PC-3 (cell line): ENCODE measurements at regions not wholly inside any gene's neighbourhood (a gene's known extent, or its start where the extent isn't known, plus 50 kb on each side); places are given as distances from the start of the nearest gene placed in this dataset.
"Not testable (repeated sequence)": the region's sequence is repeated elsewhere in the genome, so short reads cannot be mapped to it uniquely, and the experiment has no call there.

ENCODE experiments used
- ATAC-seq: fragments of 200-7000 bp; cut with Tn5 transposase; 2 replicates; pipeline ENCODE4 v1.9.1; 2020; ENCODE audit warnings: mild to moderate bottlenecking, moderate library complexity
- BruUV-seq: library from RNA; stranded (reverse); fragments of 400-500 nt; replicated peaks from 2 replicates; lab custom pipeline; 2021; lab: Mats Ljungman, UMichigan
- CTCF ChIA-PET: fragments of 300-600 bp; sonication (Branson Sonifier 250); formaldehyde crosslinking; loops from one replicate; lab custom pipeline; 2022; ENCODE audit warnings: antibody characterized with exemption; lab: Charles Lee
- POLR2A ChIA-PET: fragments of 300-600 bp; sonication (Branson Sonifier 250); formaldehyde crosslinking; loops from one replicate; lab custom pipeline; 2022; ENCODE audit warnings: antibody characterized with exemption; ENCODE audit not compliant: unreplicated experiment; lab: Charles Lee
- DNase-seq: peaks from one replicate; pipeline ENCODE4 v3.0.0-alpha.2; 2015
- H2AFZ ChIP-seq: fragments of 300-600 bp; sonication (generic); 2 replicates; pipeline ENCODE4 v1.6.0; 2016; ENCODE audit warnings: antibody characterized with exemption, low read length
- H3F3A ChIP-seq: fragments of 300-600 bp; sonication (generic); one replicate; pipeline ENCODE4 v1.6.0; 2017; ENCODE audit warnings: antibody characterized with exemption, low read length, control low read depth, mild to moderate bottlenecking; ENCODE audit not compliant: unreplicated experiment
- H3K27ac ChIP-seq: fragments of 300-600 bp; sonication (generic); 2 replicates; pipeline ENCODE4 v1.5.1; 2016; ENCODE audit warnings: mild to moderate bottlenecking, low read length
- H3K27me3 ChIP-seq: fragments of 300-600 bp; sonication (generic); 2 replicates; pipeline ENCODE4 v1.6.1; 2016; ENCODE audit warnings: low read length, mixed read lengths
- H3K36me3 ChIP-seq: fragments of 300-600 bp; sonication (generic); 2 replicates; pipeline ENCODE4 v1.6.1; 2016; ENCODE audit warnings: low read depth, mixed run types, low read length, mixed read lengths
- H3K4me1 ChIP-seq: fragments of 300-600 bp; sonication (generic); 2 replicates; pipeline ENCODE4 v1.5.1; 2016; ENCODE audit warnings: low read length; ENCODE audit not compliant: insufficient read depth
- H3K4me2 ChIP-seq: fragments of 300-600 bp; sonication (generic); 2 replicates; pipeline ENCODE4 v1.6.0; 2016; ENCODE audit warnings: low read length
- H3K4me3 ChIP-seq: fragments of 300-600 bp; sonication (generic); 2 replicates; pipeline ENCODE4 v1.5.1; 2016; ENCODE audit warnings: mild to moderate bottlenecking, low read length, mixed read lengths
- H3K79me2 ChIP-seq: fragments of 300-600 bp; sonication (generic); 2 replicates; pipeline ENCODE4 v1.6.1; 2017; ENCODE audit warnings: low read length, mixed read lengths
- H3K9ac ChIP-seq: fragments of 300-600 bp; sonication (generic); 2 replicates; pipeline ENCODE4 v1.6.0; 2016; ENCODE audit warnings: mild to moderate bottlenecking, low read length
- H3K9me2 ChIP-seq: fragments of 300-600 bp; sonication (generic); replicated peaks from 2 replicates; pipeline ENCODE4 v1.6.1; 2016; ENCODE audit warnings: mixed run types, low read length, mixed read lengths
- H3K9me3 ChIP-seq: fragments of 300-600 bp; sonication (generic); 2 replicates; pipeline ENCODE4 v1.6.1; 2016; ENCODE audit warnings: low read length, mixed read lengths
- H4K20me1 ChIP-seq: fragments of 300-600 bp; sonication (generic); 2 replicates; pipeline ENCODE4 v1.6.1; 2016; ENCODE audit warnings: low read length, mixed read lengths
- CTCF ChIP-seq: fragments of 300-600 bp; sonication (generic); conservative IDR thresholded peaks from 2 replicates; pipeline ENCODE4 v1.5.1; 2017; ENCODE audit warnings: antibody characterized with exemption, low read depth, mild to moderate bottlenecking, low read length
- EZH2 ChIP-seq: fragments of 300-600 bp; sonication (generic); IDR thresholded peaks from one replicate; pipeline ENCODE4 v1.6.1; 2017; ENCODE audit warnings: antibody characterized with exemption, mild to moderate bottlenecking, low read length; ENCODE audit not compliant: unreplicated experiment
- EZH2phosphoT487 ChIP-seq: fragments of 300-600 bp; sonication (generic); IDR thresholded peaks from 2 replicates; pipeline ENCODE4 v1.6.1; 2018; ENCODE audit warnings: mild to moderate bottlenecking, antibody characterized with exemption, low read length, borderline replicate concordance
- intact Hi-C: fragments of 100-400 bp; cut with micrococcal nuclease; formaldehyde crosslinking; loops from 2 replicates; pipeline ENCODE4 v1.9.0; 2023

- Histone ChIP-seq H3K27me3 (no peaks in the 10 kb centered on the region), H3K9me2 (no peaks in the 10 kb centered on the region), H3K27ac (no peak overlapping the region), H3K36me3 (no peaks in the 10 kb centered on the region), H3K9ac (no peak overlapping the region), H3K79me2 (no peaks in the 10 kb centered on the region), H3F3A (no peaks in the 10 kb centered on the region), H3K4me3 (no peak overlapping the region), H3K9me3 (no peaks in the 10 kb centered on the region), H4K20me1 (no peaks in the 10 kb centered on the region), H3K4me1 (no peaks in the 10 kb centered on the region), H2AFZ (no peak overlapping the region), H3K4me2 (no peak overlapping the region)
- ChIA-PET CTCF (no interaction called here), POLR2A (no interaction called here)
- intact Hi-C loops, result no loop called here
- no peak for DNase-seq
- ATAC-seq, result no peak
- no TSS peak for BruUV-seq
- TF ChIP-seq CTCF (no peak), EZH2phosphoT487 (no peak), EZH2 (no peak)
These were observed 276.8 kb upstream of the GRM3 start for GRCh38 chr7:86366946-86367345.

GRCh38 chr7:86340407-86340806, 303.3 kb upstream of the GRM3 start:
- H3K9me3 ChIP-seq, ATAC-seq, H3K36me3 ChIP-seq, H3F3A ChIP-seq, H3K9me2 ChIP-seq, BruUV-seq, DNase-seq, H3K4me3 ChIP-seq, H4K20me1 ChIP-seq, H3K4me2 ChIP-seq, H3K27me3 ChIP-seq, H3K79me2 ChIP-seq, POLR2A ChIA-PET, H3K4me1 ChIP-seq, intact Hi-C loops, H3K27ac ChIP-seq, CTCF ChIA-PET, H2AFZ ChIP-seq, H3K9ac ChIP-seq: not testable (repeated sequence)

- H3K27me3 ChIP-seq, result no peaks in the 10 kb centered on the region
- CTCF ChIA-PET, result no interaction called here
- no peak overlapping the region for H3K27ac ChIP-seq
- H3K4me3 ChIP-seq, result no peak overlapping the region
- ATAC-seq (no peak), DNase-seq (no peak)
- BruUV-seq, result no TSS peak
- intact Hi-C loops, result no loop called here
- H3K36me3 ChIP-seq, result no peaks in the 10 kb centered on the region
- no peaks in the 10 kb centered on the region for H3K79me2 ChIP-seq
- TF ChIP-seq CTCF, result no peak
- TF ChIP-seq EZH2, result no peak
- TF ChIP-seq EZH2phosphoT487, result no peak
- no peaks in the 10 kb centered on the region for H3F3A ChIP-seq
- POLR2A ChIA-PET, result no interaction called here
- no peaks in the 10 kb centered on the region for H4K20me1 ChIP-seq
- H3K4me2 ChIP-seq, result no peak overlapping the region
- no peaks in the 10 kb centered on the region for H3K9me2 ChIP-seq
- H3K4me1 ChIP-seq, result no peaks in the 10 kb centered on the region
- no peaks in the 10 kb centered on the region for H3K9me3 ChIP-seq
- H3K9ac ChIP-seq, result no peak overlapping the region
- no peak overlapping the region for H2AFZ ChIP-seq
These were observed 304.7 kb upstream of the GRM3 start for GRCh38 chr7:86339051-86339450.
